Karpas-422 (cell line): ENCODE measurements at regions not wholly inside any gene's neighbourhood (a gene's known extent, or its start where the extent isn't known, plus 50 kb on each side); places are given as distances from the start of the nearest gene placed in this dataset.

Experiments
- DNase-seq: peaks from one replicate; pipeline ENCODE4 v3.0.0-alpha.2; 2015
- H2AFZ ChIP-seq: fragments of 200-600 bp; sonication (generic); 2 replicates; pipeline ENCODE4 v1.6.1; 2014; ENCODE audit warnings: antibody characterized with exemption, low read length, mixed read lengths
- H3K27ac ChIP-seq: fragments of 200-600 bp; sonication (generic); 2 replicates; pipeline ENCODE4 v1.5.1; 2014; ENCODE audit warnings: mild to moderate bottlenecking, low read length, moderate library complexity
- H3K27me3 ChIP-seq: fragments of 200-600 bp; sonication (generic); 2 replicates; pipeline ENCODE4 v1.6.1; 2014; ENCODE audit warnings: low read length, mixed read lengths
- H3K36me3 ChIP-seq: fragments of 200-600 bp; sonication (generic); 2 replicates; pipeline ENCODE4 v1.6.1; 2014; ENCODE audit warnings: low read length, mixed read lengths; ENCODE audit not compliant: insufficient read depth
- H3K4me1 ChIP-seq: fragments of 200-600 bp; sonication (generic); 2 replicates; pipeline ENCODE4 v1.6.1; 2014; ENCODE audit warnings: mild to moderate bottlenecking, low read length, mixed read lengths
- H3K4me2 ChIP-seq: fragments of 200-600 bp; sonication (generic); 2 replicates; pipeline ENCODE4 v1.6.1; 2014; ENCODE audit warnings: low read length, low read depth, mild to moderate bottlenecking; ENCODE audit not compliant: poor library complexity, severe bottlenecking
- H3K4me3 ChIP-seq: fragments of 200-600 bp; sonication (generic); 2 replicates; pipeline ENCODE4 v1.5.1; 2014; ENCODE audit warnings: mild to moderate bottlenecking, antibody characterized with exemption, low read length, mixed read lengths
- H3K79me2 ChIP-seq: fragments of 200-600 bp; sonication (generic); 2 replicates; pipeline ENCODE4 v1.6.1; 2014; ENCODE audit warnings: mild to moderate bottlenecking, low read length, mixed read lengths
- H3K9ac ChIP-seq: fragments of 200-600 bp; sonication (generic); 2 replicates; pipeline ENCODE4 v1.6.0; 2014; ENCODE audit warnings: low read length
- H3K9me2 ChIP-seq: fragments of 200-600 bp; sonication (generic), shearing (Covaris generic); replicated peaks from 2 replicates; pipeline ENCODE4 v1.6.0; 2014; ENCODE audit warnings: mild to moderate bottlenecking, low read length, moderate library complexity; ENCODE audit not compliant: insufficient read depth
- H3K9me3 ChIP-seq: fragments of 300-700, 200-600 bp; sonication (generic); 2 replicates; pipeline ENCODE4 v1.6.1; 2014; ENCODE audit warnings: low read length, mixed read lengths
- H4K20me1 ChIP-seq: fragments of 200-600 bp; sonication (generic); 2 replicates; pipeline ENCODE4 v1.6.1; 2014; ENCODE audit warnings: mild to moderate bottlenecking, antibody characterized with exemption, low read length, low read depth; ENCODE audit not compliant: insufficient read depth

DNA sequence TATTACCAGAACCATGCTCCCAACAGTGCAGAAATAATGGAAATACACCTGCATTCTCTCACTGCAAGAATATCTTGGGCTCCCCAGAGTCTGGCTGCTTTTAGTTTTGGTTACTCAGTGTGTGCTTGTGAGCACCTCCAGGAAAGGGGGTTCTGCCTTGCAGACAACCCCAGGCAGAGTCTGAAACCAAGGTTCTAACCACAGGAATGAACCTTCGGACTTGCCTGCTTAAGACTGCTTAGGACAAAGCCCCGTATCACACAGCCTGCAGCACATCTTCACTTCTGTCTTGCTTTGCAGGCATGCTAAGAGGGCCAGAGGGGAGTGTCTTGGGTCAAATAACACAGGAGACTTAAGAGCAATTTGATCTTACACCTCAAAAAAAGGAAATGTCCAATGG lies 94.8 kb upstream of the SPATA31C2 start:
- DNase-seq, result no peak
- H3K9ac ChIP-seq, result no peak overlapping the region
- H3K4me2 ChIP-seq, result no peak overlapping the region
- H3K36me3 ChIP-seq, result no peaks in the 10 kb centered on the region
- H3K9me2 ChIP-seq, result no peaks in the 10 kb centered on the region
- no peak overlapping the region for H2AFZ ChIP-seq
- H3K9me3 ChIP-seq, result no peaks in the 10 kb centered on the region
- no peaks in the 10 kb centered on the region for H4K20me1 ChIP-seq
- no peaks in the 10 kb centered on the region for H3K79me2 ChIP-seq
- H3K4me1 ChIP-seq, result peaks cover 10% of the 10 kb centered on the region
- H3K27ac ChIP-seq, result no peak overlapping the region
- H3K27me3 ChIP-seq, result no peaks in the 10 kb centered on the region; the same call in 1 of the 2 replicates
- no peak overlapping the region for H3K4me3 ChIP-seq

DNA sequence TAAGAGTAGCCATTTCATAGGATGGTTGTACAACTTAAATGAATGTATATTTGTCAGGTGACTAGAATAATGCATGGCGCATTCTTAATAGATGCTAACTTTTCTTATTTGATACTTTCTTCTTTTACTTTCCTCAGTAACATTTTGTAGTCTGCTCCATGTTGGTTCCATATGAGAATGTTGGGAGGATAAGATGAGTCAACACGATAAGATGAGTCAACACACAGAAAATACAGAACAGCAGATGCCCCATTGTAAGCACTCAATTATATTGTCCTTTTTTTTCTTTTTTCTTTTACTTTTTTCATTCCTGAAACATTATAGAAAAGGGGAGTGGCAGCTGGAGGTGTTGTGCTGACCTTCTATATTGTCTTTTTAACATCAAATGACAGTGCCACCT lies 92.3 kb upstream of the SPATA31C2 start:
- Histone ChIP-seq H3K79me2 (no peaks in the 10 kb centered on the region), H2AFZ (no peak overlapping the region), H3K36me3 (no peaks in the 10 kb centered on the region), H3K4me3 (no peak overlapping the region), H3K9me2 (no peaks in the 10 kb centered on the region), H3K27ac (no peak overlapping the region), H3K9ac (no peak overlapping the region), H3K9me3 (no peaks in the 10 kb centered on the region), H3K4me1 (peaks cover 10% of the 10 kb centered on the region), H4K20me1 (no peaks in the 10 kb centered on the region), H3K27me3 (no peaks in the 10 kb centered on the region; the same call in 1 of the 2 replicates), H3K4me2 (no peak overlapping the region)
- no peak for DNase-seq

DNA sequence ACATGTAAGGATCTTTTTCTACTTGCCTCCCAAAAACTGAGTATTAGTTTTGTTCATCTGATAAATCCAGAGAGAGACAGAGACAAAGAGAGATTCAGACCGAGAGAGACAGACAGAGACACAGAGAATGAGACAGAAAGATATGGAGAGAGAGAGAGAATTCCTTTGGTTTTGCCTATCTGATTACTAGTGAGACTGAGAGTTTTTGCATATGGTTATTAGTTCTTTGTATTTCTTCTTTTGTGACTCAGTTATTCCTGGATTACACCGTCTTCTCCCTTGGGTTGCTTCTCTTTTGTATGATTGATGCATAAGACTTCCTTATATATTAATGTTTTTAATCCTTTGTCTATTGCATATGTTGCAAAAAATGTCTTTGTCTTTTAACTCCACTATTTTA lies 91.2 kb upstream of the SPATA31C2 start:
- Histone ChIP-seq H3K36me3 (no peaks in the 10 kb centered on the region), H3K79me2 (no peaks in the 10 kb centered on the region), H3K9ac (no peak overlapping the region), H3K4me2 (no peak overlapping the region), H3K4me1 (peaks cover 10% of the 10 kb centered on the region), H3K9me3 (no peaks in the 10 kb centered on the region), H3K4me3 (no peak overlapping the region), H2AFZ (no peak overlapping the region), H3K9me2 (no peaks in the 10 kb centered on the region), H4K20me1 (no peaks in the 10 kb centered on the region), H3K27ac (no peak overlapping the region), H3K27me3 (no peaks in the 10 kb centered on the region; the same call in 1 of the 2 replicates)
- no peak for DNase-seq

DNA sequence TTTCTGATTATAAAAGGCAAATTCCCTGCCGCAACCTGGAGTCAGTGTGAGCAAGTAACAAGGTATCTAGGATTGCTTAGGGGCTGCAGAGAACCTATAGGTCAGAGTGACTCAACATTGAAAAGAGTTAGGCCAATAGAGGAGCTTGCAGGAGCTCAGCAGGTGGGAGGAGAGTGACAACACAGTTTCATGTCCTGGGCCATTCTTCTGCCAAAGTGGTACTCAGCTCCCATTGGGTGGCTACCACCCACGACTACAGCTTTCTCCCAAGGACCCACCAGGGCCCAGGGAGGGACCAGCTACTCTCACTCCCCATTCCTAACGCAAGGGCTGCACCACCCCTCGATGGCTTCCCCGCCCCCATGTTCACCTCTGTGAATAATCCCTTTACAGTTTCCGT lies 86.7 kb upstream of the SPATA31C2 start:
- no peaks in the 10 kb centered on the region for H3K9me2 ChIP-seq
- DNase-seq, result no peak

DNA sequence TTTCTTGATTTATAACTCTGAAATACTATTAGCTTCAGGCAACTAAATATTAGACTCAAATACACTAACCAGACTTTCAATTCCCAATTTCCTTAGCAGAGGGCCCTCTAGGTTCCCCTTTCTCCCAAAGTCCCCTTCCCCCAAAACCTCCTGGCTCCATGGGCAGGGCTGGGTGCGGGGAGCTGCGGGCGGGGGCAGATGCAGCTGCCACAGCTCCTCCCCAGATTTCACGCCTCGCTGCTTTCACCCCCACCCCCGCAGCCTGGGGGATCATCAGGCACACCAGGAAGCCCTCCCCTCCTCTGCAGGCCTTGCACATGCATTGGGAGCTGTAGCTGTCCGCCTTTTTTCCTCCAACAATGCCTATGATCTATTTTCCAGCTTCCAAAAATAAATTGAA lies 82.8 kb upstream of the SPATA31C2 start:
- Histone ChIP-seq H3K9ac (no peak overlapping the region), H3K27ac (no peak overlapping the region), H3K79me2 (no peaks in the 10 kb centered on the region), H3K9me2 (no peaks in the 10 kb centered on the region), H3K9me3 (no peaks in the 10 kb centered on the region), H3K4me2 (no peak overlapping the region), H3K4me3 (no peak overlapping the region), H2AFZ (no peak overlapping the region), H4K20me1 (no peaks in the 10 kb centered on the region), H3K27me3 (no peaks in the 10 kb centered on the region), H3K4me1 (no peaks in the 10 kb centered on the region), H3K36me3 (no peaks in the 10 kb centered on the region)
- DNase-seq, result no peak

More for the DNA sequence above, 86.7 kb upstream of the SPATA31C2 start:
- H3K27ac ChIP-seq, result no peak overlapping the region
- no peak overlapping the region for H3K4me2 ChIP-seq
- no peaks in the 10 kb centered on the region for H3K9me3 ChIP-seq
- H3K9ac ChIP-seq, result no peak overlapping the region
- no peak overlapping the region for H3K4me3 ChIP-seq
- no peaks in the 10 kb centered on the region for H3K36me3 ChIP-seq
- H3K79me2 ChIP-seq, result no peaks in the 10 kb centered on the region
- no peak overlapping the region for H2AFZ ChIP-seq
- no peaks in the 10 kb centered on the region for H3K27me3 ChIP-seq
- H4K20me1 ChIP-seq, result no peaks in the 10 kb centered on the region
- peaks cover 10% of the 10 kb centered on the region for H3K4me1 ChIP-seq

DNA sequence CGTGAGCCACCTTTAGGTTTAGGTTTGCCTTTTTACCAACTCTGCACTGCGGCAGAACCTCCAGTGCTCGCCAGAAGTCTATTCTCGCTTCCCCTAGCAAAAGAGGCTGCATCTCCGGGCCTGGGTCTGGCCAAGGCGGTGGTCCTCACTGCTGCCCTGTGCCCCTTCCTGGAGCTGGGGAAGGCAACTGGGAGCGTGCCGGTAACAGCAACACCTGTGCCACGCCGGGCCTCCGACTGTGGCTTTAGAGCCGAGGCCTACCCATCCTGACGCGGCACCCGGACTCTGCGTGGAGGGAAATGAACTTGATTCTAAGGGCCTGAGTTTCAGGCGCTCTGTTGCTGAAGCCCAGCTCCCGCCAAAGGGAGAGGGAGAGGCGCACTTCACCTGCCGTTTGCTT lies 82.4 kb upstream of the SPATA31C2 start:
- H3K4me1 ChIP-seq, result no peaks in the 10 kb centered on the region
- H3K79me2 ChIP-seq, result no peaks in the 10 kb centered on the region
- DNase-seq, result no peak
- no peak overlapping the region for H3K4me3 ChIP-seq
- H3K27ac ChIP-seq, result no peak overlapping the region
- H3K9me3 ChIP-seq, result no peaks in the 10 kb centered on the region
- H3K27me3 ChIP-seq, result no peaks in the 10 kb centered on the region
- H3K36me3 ChIP-seq, result no peaks in the 10 kb centered on the region
- no peaks in the 10 kb centered on the region for H4K20me1 ChIP-seq
- H3K9me2 ChIP-seq, result no peaks in the 10 kb centered on the region
- no peak overlapping the region for H3K9ac ChIP-seq
- H2AFZ ChIP-seq, result no peak overlapping the region
- H3K4me2 ChIP-seq, result no peak overlapping the region

DNA sequence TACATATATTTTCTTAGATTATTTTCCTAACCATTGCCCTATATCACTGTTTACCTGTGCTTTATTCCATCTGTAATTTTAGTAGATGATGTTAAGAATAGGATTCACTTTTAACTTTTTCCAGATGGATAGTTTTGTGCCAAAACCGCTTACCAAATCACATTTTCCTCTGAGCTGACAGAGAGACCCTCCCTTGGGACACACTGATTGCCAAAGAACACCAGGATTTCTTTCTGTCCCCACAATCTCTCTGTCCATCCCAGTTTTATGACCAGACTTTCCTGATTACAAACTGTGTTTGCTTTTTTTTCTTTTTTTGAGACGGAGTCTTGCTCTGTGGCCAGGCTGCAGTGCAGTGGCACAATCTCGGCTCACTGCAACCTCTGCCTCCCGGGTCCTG lies 81.3 kb upstream of the SPATA31C2 start:
- Histone ChIP-seq H3K9me3 (no peaks in the 10 kb centered on the region), H3K79me2 (no peaks in the 10 kb centered on the region), H3K27ac (no peak overlapping the region), H2AFZ (no peak overlapping the region), H3K4me3 (no peak overlapping the region), H4K20me1 (no peaks in the 10 kb centered on the region), H3K27me3 (no peaks in the 10 kb centered on the region), H3K9ac (no peak overlapping the region), H3K36me3 (no peaks in the 10 kb centered on the region), H3K9me2 (no peaks in the 10 kb centered on the region), H3K4me1 (no peaks in the 10 kb centered on the region), H3K4me2 (no peak overlapping the region)
- no peak for DNase-seq

DNA sequence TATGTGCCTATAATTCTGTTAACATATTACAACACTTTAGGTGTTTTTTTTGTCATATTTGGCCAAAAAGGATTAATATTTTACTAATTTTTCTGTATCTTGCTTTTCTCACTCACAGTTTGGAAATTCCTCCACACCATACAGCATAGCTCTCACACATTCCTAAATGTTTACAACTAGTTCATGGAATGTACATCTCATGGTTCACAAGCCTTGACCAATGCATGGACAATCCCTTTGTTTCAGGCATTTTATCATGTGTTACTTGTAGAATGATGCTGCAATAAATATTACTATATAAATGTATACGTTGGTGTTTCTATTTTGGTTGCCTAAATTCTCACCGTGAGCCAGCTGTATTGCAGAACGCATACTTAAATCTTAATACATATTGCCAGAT lies 80.5 kb upstream of the SPATA31C2 start:
- Histone ChIP-seq H3K79me2 (no peaks in the 10 kb centered on the region), H4K20me1 (no peaks in the 10 kb centered on the region), H3K4me3 (no peak overlapping the region), H3K4me2 (no peak overlapping the region), H3K27me3 (no peaks in the 10 kb centered on the region), H3K36me3 (no peaks in the 10 kb centered on the region), H3K9me2 (no peaks in the 10 kb centered on the region), H3K4me1 (no peaks in the 10 kb centered on the region), H3K27ac (no peak overlapping the region), H2AFZ (no peak overlapping the region), H3K9ac (no peak overlapping the region), H3K9me3 (peaks cover under 1% of the 10 kb centered on the region; the same call in 1 of the 2 replicates)
- DNase-seq, result no peak
